HEK293T (cell line): ENCODE measurements at regions not wholly inside any gene's neighbourhood (a gene's known extent, or its start where the extent isn't known, plus 50 kb on each side); places are given as distances from the start of the nearest gene placed in this dataset.

ENCODE experiments used
- BHLHE40 ChIP-seq: fragments of 450-650 bp; IDR thresholded peaks from 2 replicates; pipeline ENCODE4 v1.6.1; 2016; ENCODE audit warnings: mild to moderate bottlenecking, moderate library complexity, borderline replicate concordance
- CTBP1 ChIP-seq: fragments of 450-650 bp; IDR thresholded peaks from 2 replicates; pipeline ENCODE4 v1.6.1; 2016; ENCODE audit warnings: borderline replicate concordance
- ELF4 ChIP-seq: fragments of 450-650 bp; IDR thresholded peaks from 2 replicates; pipeline ENCODE4 v1.6.1; 2017; ENCODE audit warnings: antibody characterized with exemption
- FOXK2 ChIP-seq: fragments of 450-650 bp; IDR thresholded peaks from 2 replicates; pipeline ENCODE4 v1.6.1; 2016; ENCODE audit warnings: mild to moderate bottlenecking
- FOXM1 ChIP-seq: fragments of 450-650 bp; IDR thresholded peaks from 2 replicates; pipeline ENCODE4 v1.6.1; 2017; ENCODE audit warnings: mild to moderate bottlenecking, borderline replicate concordance
- LEF1 ChIP-seq: fragments of 450-650 bp; IDR thresholded peaks from 2 replicates; pipeline ENCODE4 v1.6.1; 2017; ENCODE audit warnings: mild to moderate bottlenecking, borderline replicate concordance
- NFRKB ChIP-seq: fragments of 450-650 bp; IDR thresholded peaks from 2 replicates; pipeline ENCODE4 v1.6.1; 2016; ENCODE audit warnings: mild to moderate bottlenecking, moderate library complexity
- SP1 ChIP-seq: fragments of 450-650 bp; IDR thresholded peaks from 2 replicates; pipeline ENCODE4 v1.6.1; 2017
- SUZ12 ChIP-seq: fragments of 450-650 bp; IDR thresholded peaks from 2 replicates; pipeline ENCODE4 v1.6.1; 2016; ENCODE audit warnings: mild to moderate bottlenecking
- TARDBP ChIP-seq: fragments of 450-650 bp; IDR thresholded peaks from 2 replicates; pipeline ENCODE4 v1.6.1; 2016
- ZNF384 ChIP-seq: fragments of 450-650 bp; IDR thresholded peaks from 2 replicates; pipeline ENCODE4 v1.6.1; 2016

- no peak for TF ChIP-seq SUZ12
- no peak for TF ChIP-seq SP1
- no peak for TF ChIP-seq TARDBP
- no peak for TF ChIP-seq ZNF384
- TF ChIP-seq BHLHE40: no peak
- TF ChIP-seq ELF4: no peak
- no peak for TF ChIP-seq LEF1
- TF ChIP-seq CTBP1: no peak
- no peak for TF ChIP-seq FOXM1
- TF ChIP-seq FOXK2: no peak
- TF ChIP-seq NFRKB: no peak
These were observed 177.5 kb upstream of the NUDT10 start for GRCh38 chrX:51155157-51155556.
